HEK293T (cell line): ENCODE measurements at regions not wholly inside any gene's neighbourhood (a gene's known extent, or its start where the extent isn't known, plus 50 kb on each side); places are given as distances from the start of the nearest gene placed in this dataset.

ENCODE experiments used
- ARNT ChIP-seq: fragments of 450-650 bp; IDR thresholded peaks from 2 replicates; pipeline ENCODE4 v1.6.1; 2017; ENCODE audit warnings: mild to moderate bottlenecking
- BHLHE40 ChIP-seq: fragments of 450-650 bp; IDR thresholded peaks from 2 replicates; pipeline ENCODE4 v1.6.1; 2016; ENCODE audit warnings: mild to moderate bottlenecking, moderate library complexity, borderline replicate concordance
- CTBP1 ChIP-seq: fragments of 450-650 bp; IDR thresholded peaks from 2 replicates; pipeline ENCODE4 v1.6.1; 2016; ENCODE audit warnings: borderline replicate concordance
- ELF4 ChIP-seq: fragments of 450-650 bp; IDR thresholded peaks from 2 replicates; pipeline ENCODE4 v1.6.1; 2017; ENCODE audit warnings: antibody characterized with exemption
- FOXA1 ChIP-seq: fragments of 450-650 bp; IDR thresholded peaks from 2 replicates; pipeline ENCODE4 v1.6.1; 2016; ENCODE audit warnings: mild to moderate bottlenecking
- FOXK2 ChIP-seq: fragments of 450-650 bp; IDR thresholded peaks from 2 replicates; pipeline ENCODE4 v1.6.1; 2016; ENCODE audit warnings: mild to moderate bottlenecking
- FOXM1 ChIP-seq: fragments of 450-650 bp; IDR thresholded peaks from 2 replicates; pipeline ENCODE4 v1.6.1; 2017; ENCODE audit warnings: mild to moderate bottlenecking, borderline replicate concordance
- HDGF ChIP-seq: fragments of 450-650 bp; IDR thresholded peaks from 2 replicates; pipeline ENCODE4 v1.6.1; 2017; ENCODE audit warnings: antibody characterized with exemption, borderline replicate concordance
- LEF1 ChIP-seq: fragments of 450-650 bp; IDR thresholded peaks from 2 replicates; pipeline ENCODE4 v1.6.1; 2017; ENCODE audit warnings: mild to moderate bottlenecking, borderline replicate concordance
- NFRKB ChIP-seq: fragments of 450-650 bp; IDR thresholded peaks from 2 replicates; pipeline ENCODE4 v1.6.1; 2016; ENCODE audit warnings: mild to moderate bottlenecking, moderate library complexity
- SP1 ChIP-seq: fragments of 450-650 bp; IDR thresholded peaks from 2 replicates; pipeline ENCODE4 v1.6.1; 2017
- TARDBP ChIP-seq: fragments of 450-650 bp; IDR thresholded peaks from 2 replicates; pipeline ENCODE4 v1.6.1; 2016
- ZNF384 ChIP-seq: fragments of 450-650 bp; IDR thresholded peaks from 2 replicates; pipeline ENCODE4 v1.6.1; 2016
- TF ChIP-seq, protein P1 (sequence below): fragments of 450-650 bp; IDR thresholded peaks from 2 replicates; pipeline ENCODE4 v1.6.1; 2016

DNA sequence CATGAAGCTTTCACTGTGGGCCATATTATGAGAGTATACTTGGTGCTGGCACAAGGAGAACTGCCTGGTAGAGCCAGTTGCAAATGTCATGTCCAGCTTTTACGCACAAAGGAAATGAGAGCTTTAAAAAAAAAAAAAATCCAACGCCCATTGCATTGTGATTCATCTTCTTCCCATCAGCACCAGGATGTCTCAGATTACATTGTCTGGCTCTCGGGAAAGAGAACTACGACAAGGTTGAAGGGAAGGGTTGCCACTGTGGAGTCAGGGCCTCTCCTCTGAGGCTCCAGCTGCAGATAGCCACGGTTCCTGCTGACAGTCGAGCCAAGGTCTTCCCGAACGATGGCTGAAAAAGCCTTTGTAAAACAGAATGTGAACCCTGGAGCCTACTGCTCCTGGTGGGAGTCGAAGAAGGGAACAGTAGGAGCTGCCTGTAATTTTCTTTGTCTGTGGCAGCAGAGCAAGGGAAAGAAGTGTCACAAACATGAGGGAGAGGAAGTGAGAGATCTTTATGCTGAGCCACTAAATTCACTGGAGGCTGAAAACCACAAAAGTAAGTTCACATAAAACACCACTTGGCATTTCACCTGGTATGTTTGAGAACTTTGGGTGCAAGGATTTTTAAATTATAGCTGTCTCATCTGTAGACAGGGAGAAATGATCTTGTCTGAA lies 704.7 kb downstream of the DIAPH3 start:
- no peak for TF ChIP-seq FOXK2
- no peak for TF ChIP-seq NFRKB
- TF ChIP-seq, protein P1, sequence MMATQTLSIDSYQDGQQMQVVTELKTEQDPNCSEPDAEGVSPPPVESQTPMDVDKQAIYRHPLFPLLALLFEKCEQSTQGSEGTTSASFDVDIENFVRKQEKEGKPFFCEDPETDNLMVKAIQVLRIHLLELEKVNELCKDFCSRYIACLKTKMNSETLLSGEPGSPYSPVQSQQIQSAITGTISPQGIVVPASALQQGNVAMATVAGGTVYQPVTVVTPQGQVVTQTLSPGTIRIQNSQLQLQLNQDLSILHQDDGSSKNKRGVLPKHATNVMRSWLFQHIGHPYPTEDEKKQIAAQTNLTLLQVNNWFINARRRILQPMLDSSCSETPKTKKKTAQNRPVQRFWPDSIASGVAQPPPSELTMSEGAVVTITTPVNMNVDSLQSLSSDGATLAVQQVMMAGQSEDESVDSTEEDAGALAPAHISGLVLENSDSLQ = no peak
- TF ChIP-seq SP1 = no peak
- no peak for TF ChIP-seq ZNF384
- TF ChIP-seq FOXA1 = no peak
- TF ChIP-seq BHLHE40 = no peak
- no peak for TF ChIP-seq HDGF
- TF ChIP-seq CTBP1 = no peak
- no peak for TF ChIP-seq TARDBP
- TF ChIP-seq ARNT = no peak
- no peak for TF ChIP-seq FOXM1
- no peak for TF ChIP-seq LEF1
- no peak for TF ChIP-seq ELF4
